ENCODE measurements at regions not wholly inside any gene's neighbourhood (a gene's known extent, or its start where the extent isn't known, plus 50 kb on each side); places are given as distances from the start of the nearest gene placed in this dataset.

- no peak for TF ChIP-seq CTCF (IDR thresholded peaks at IDR 0.05; ENCODE audit: poor library complexity)
- no peak for TF ChIP-seq EZH2phosphoT487 (IDR thresholded peaks at IDR 0.05; ENCODE audit: low read depth, severe bottlenecking, unreplicated experiment)
- TF ChIP-seq EZH2 (IDR thresholded peaks at IDR 0.05; ENCODE audit: borderline replicate concordance): no peak
Observed at GRCh38 chr9:135320943-135321342, 158.6 kb upstream of the PPP1R26 start.
